Loucy (cell line): ENCODE measurements at regions not wholly inside any gene's neighbourhood (a gene's known extent, or its start where the extent isn't known, plus 50 kb on each side); places are given as distances from the start of the nearest gene placed in this dataset.

Experiments
- H2AFZ ChIP-seq: fragments of 200-600 bp; sonication (generic); 2 replicates; pipeline ENCODE4 v1.6.0; 2016; ENCODE audit warnings: antibody characterized with exemption, mild to moderate bottlenecking, low read length, moderate library complexity
- H3F3A ChIP-seq: fragments of 200-600 bp; 2 replicates; pipeline ENCODE4 v1.6.0; 2016; ENCODE audit warnings: antibody characterized with exemption, low read depth, mild to moderate bottlenecking
- H3K27me3 ChIP-seq: fragments of 200-600 bp; sonication (generic); 2 replicates; pipeline ENCODE4 v1.6.1; 2014; ENCODE audit warnings: low read length, mild to moderate bottlenecking; ENCODE audit not compliant: insufficient read depth, poor library complexity, severe bottlenecking
- H3K36me3 ChIP-seq: fragments of 200-600 bp; sonication (generic); 2 replicates; pipeline ENCODE4 v1.6.1; 2016; ENCODE audit warnings: low read length; ENCODE audit not compliant: insufficient read depth
- H3K4me1 ChIP-seq: fragments of 200-600 bp; sonication (generic); 2 replicates; pipeline ENCODE4 v1.5.1; 2014; ENCODE audit warnings: low read length, mild to moderate bottlenecking; ENCODE audit not compliant: insufficient read depth, poor library complexity, severe bottlenecking
- H3K4me2 ChIP-seq: fragments of 200-600 bp; sonication (generic); 2 replicates; pipeline ENCODE4 v1.6.0; 2014; ENCODE audit warnings: antibody characterized with exemption, low read length, low read depth, mild to moderate bottlenecking; ENCODE audit not compliant: poor library complexity, severe bottlenecking
- H3K4me3 ChIP-seq: fragments of 200-600 bp; sonication (generic); 2 replicates; pipeline ENCODE4 v1.5.1; 2014; ENCODE audit warnings: low read length, mild to moderate bottlenecking, mixed read lengths; ENCODE audit not compliant: poor library complexity, severe bottlenecking
- H3K79me2 ChIP-seq: fragments of 200-600 bp; sonication (generic); 2 replicates; pipeline ENCODE4 v1.6.1; 2014; ENCODE audit warnings: low read length; ENCODE audit not compliant: insufficient read depth
- H3K9ac ChIP-seq: fragments of 200-600 bp; sonication (generic); 2 replicates; pipeline ENCODE4 v1.6.0; 2014; ENCODE audit warnings: mild to moderate bottlenecking, low read depth, low read length, moderate library complexity; ENCODE audit not compliant: poor library complexity, severe bottlenecking
- H3K9me2 ChIP-seq: fragments of 200-600 bp; sonication (generic); replicated peaks from 2 replicates; pipeline ENCODE4 v1.6.1; 2016; ENCODE audit warnings: low read depth, low read length, mixed read lengths
- H3K9me3 ChIP-seq: fragments of 200-600 bp; sonication (generic); 2 replicates; pipeline ENCODE4 v1.6.1; 2014; ENCODE audit warnings: mild to moderate bottlenecking, antibody characterized with exemption, low read length, low read depth; ENCODE audit not compliant: insufficient read depth
- H4K20me1 ChIP-seq: fragments of 200-600 bp; sonication (generic); 2 replicates; pipeline ENCODE4 v1.6.0; 2014; ENCODE audit warnings: antibody characterized with exemption, low read length, mild to moderate bottlenecking; ENCODE audit not compliant: insufficient read depth, poor library complexity, severe bottlenecking
- CTCF ChIP-seq: fragments of 200-600 bp; sonication (generic); conservative IDR thresholded peaks from 2 replicates; pipeline ENCODE4 v1.5.1; 2014; ENCODE audit warnings: mild to moderate bottlenecking, antibody characterized with exemption, low read length
- EZH2phosphoT487 ChIP-seq: fragments of 200-600 bp; IDR thresholded peaks from 2 replicates; pipeline ENCODE4 v1.6.1; 2018; ENCODE audit warnings: antibody characterized with exemption, mild to moderate bottlenecking, moderate library complexity, borderline replicate concordance

DNA sequence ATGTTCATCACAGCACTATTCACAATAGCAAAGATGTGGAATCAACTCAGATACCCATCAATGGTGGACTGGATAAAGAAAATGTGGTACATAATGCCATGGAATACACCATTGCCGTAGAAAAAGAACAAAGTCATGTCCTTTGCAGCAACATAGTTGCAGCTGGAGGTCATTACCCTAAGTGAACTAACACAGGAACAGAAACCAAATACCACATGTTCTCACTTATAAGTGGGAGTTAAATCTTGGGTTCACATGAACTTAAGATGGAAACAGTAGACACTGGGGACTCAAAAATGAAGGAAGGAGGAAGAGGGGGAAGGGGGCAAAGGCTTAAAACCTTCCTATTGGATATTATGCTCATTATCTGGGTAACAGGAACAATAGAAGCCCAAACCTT lies 228.1 kb upstream of the RAB6C start:
- no peaks in the 10 kb centered on the region for H3K9me3 ChIP-seq
- H3F3A ChIP-seq: no peaks in the 10 kb centered on the region
- H3K36me3 ChIP-seq: no peaks in the 10 kb centered on the region
- H3K4me3 ChIP-seq: no peak overlapping the region
- no peaks in the 10 kb centered on the region for H3K27me3 ChIP-seq
- TF ChIP-seq CTCF (no peak), EZH2phosphoT487 (no peak)
- H3K9ac ChIP-seq: no peak overlapping the region
- no peak overlapping the region for H3K4me2 ChIP-seq
- H3K9me2 ChIP-seq: no peaks in the 10 kb centered on the region
- no peak overlapping the region for H2AFZ ChIP-seq
- no peaks in the 10 kb centered on the region for H3K79me2 ChIP-seq
- no peaks in the 10 kb centered on the region for H4K20me1 ChIP-seq
- peaks cover 8% of the 10 kb centered on the region for H3K4me1 ChIP-seq

GRCh38 chr2:129752176-129752575 lies 227.3 kb upstream of the RAB6C start:
- no peak overlapping the region for H3K4me3 ChIP-seq
- TF ChIP-seq CTCF: no peak
- TF ChIP-seq EZH2phosphoT487: no peak
- H3K4me1 ChIP-seq: peaks cover 8% of the 10 kb centered on the region
- no peaks in the 10 kb centered on the region for H3K79me2 ChIP-seq
- H3K27me3 ChIP-seq: no peaks in the 10 kb centered on the region
- H3K36me3 ChIP-seq: no peaks in the 10 kb centered on the region
- no peaks in the 10 kb centered on the region for H4K20me1 ChIP-seq
- no peak overlapping the region for H3K9ac ChIP-seq
- no peak overlapping the region for H2AFZ ChIP-seq
- no peak overlapping the region for H3K4me2 ChIP-seq
- no peaks in the 10 kb centered on the region for H3F3A ChIP-seq
- no peaks in the 10 kb centered on the region for H3K9me2 ChIP-seq
- H3K9me3 ChIP-seq: no peaks in the 10 kb centered on the region

- Histone ChIP-seq H2AFZ (no peak overlapping the region), H3K9me3 (no peaks in the 10 kb centered on the region), H4K20me1 (no peaks in the 10 kb centered on the region), H3K27me3 (no peaks in the 10 kb centered on the region), H3K4me2 (no peak overlapping the region), H3K9ac (no peak overlapping the region), H3F3A (no peaks in the 10 kb centered on the region), H3K36me3 (no peaks in the 10 kb centered on the region), H3K79me2 (no peaks in the 10 kb centered on the region), H3K4me1 (peaks cover 8% of the 10 kb centered on the region), H3K9me2 (no peaks in the 10 kb centered on the region), H3K4me3 (no peak overlapping the region)
- TF ChIP-seq CTCF: no peak
- no peak for TF ChIP-seq EZH2phosphoT487
These were observed 226.8 kb upstream of the RAB6C start for GRCh38 chr2:129752686-129753085.
